HG02870 (cell line): ENCODE measurements at regions not wholly inside any gene's neighbourhood (a gene's known extent, or its start where the extent isn't known, plus 50 kb on each side); places are given as distances from the start of the nearest gene placed in this dataset.

Experiments used
- ATAC-seq: cut with Tn5 transposase; IDR thresholded peaks from one replicate; pipeline ENCODE4 v1.9.1; 2021; ENCODE audit warnings: mild to moderate bottlenecking, moderate library complexity; ENCODE audit not compliant: unreplicated experiment

DNA sequence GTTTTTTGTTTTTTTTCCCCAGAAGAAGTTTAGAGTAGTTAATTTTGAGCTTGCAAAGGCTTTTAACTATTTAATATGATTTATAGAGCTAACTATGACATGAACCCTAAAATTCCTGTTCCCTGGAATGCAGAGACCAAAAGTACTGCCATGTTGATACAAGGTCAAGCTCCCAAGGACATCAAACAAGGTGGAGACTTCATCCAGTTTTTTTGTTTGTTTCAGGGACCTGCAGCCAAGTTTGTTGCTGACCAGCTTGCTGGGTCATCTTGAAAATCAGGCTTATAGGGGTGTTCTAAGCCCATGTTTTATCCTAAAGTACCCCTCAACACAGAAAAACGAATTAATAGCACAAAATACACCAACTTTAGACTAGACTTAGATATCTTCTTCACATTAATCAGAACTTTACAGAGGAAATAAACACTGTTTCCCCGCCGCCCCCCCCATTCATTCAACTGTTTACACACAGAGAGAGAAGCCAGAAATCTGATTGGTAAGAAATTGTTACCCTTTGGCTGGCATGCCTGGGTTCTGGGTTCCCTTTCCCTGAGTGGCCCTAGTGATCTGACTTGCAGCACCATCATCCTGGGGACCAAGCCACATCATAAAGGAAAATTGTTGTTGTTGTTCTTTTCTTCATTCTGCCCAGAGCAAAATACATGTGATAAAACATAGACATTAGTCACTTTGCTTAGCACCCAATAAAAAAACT lies 860.5 kb downstream of the CCSER2 start:
- no peak for ATAC-seq

DNA sequence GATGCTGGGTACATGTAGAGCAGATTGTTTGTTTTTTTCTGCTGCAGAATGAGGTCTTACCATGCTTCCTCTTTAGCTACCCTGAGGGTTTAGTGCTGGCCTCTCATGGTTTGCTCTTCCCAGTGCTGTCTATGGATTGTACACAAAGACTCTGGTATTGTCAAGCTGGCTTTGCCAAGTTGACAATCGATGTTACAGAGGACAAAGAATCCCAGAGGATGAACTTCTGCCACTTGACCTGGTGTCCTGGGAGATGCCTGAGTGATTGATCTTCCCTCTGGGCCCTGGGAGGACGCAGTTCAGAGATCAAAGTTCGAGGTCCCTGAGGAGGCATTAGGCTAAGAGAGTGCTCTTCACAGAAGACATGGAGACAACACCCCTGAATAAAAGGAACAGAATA lies 865.4 kb downstream of the CCSER2 start:
- ATAC-seq, result no peak

DNA sequence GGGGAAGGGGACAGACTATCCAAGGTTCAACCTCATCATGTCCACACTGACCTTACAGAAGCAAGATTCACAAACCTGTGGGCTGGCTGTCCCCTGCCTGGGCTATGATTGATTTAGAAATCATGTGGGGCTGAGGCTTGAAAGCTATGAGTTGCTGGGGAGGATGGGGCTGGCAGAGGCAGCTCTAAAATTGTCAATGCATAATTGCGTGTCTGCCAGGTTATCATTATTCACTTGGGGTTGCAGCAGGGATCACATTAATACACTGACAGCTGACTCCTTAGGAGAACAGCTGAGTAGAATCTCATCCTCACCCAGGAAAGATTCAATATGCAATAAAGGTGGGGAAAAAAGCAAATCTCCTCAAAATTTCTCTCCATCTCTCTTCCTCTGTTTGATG lies 866.3 kb downstream of the CCSER2 start:
- no peak for ATAC-seq

DNA sequence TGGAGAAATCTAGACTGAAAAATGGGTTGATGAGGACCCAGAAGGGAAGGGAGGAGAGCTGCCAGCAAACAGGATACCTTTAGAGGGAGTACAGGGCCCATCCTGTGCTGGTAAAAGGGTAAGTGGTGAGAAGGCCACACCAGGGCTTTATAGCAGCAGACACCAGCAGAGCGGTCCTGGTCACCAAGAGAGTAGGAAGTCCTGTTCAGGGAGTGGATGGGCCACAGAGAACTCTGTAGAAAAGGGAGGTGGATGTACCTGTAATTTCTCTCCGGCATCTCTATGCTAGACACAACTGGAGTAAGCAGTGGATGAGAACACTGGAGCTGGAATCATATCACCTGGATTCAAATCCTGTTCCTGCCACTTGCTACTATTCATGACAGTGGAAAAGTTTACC lies 867.2 kb downstream of the CCSER2 start:
- ATAC-seq, result no peak

DNA sequence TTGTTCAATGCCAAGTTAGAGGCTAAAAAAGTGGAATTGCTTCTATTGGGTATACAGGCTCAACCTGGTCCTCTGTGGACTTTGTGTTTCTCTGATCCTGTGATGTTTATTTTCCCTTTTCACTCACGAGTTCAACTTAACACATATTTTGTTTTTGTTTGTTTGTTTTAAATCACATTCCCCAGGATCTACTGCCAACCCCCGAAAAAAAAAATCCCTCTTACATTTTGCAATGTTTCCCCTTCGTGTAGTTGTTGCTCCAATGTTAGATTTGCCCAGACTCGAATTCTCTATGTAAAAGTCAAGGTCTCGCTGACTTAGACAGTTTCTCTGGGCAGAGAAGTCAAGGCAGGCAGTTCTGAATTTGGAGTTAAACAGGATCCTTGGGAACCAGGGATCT lies 876.4 kb downstream of the CCSER2 start:
- no peak for ATAC-seq

DNA sequence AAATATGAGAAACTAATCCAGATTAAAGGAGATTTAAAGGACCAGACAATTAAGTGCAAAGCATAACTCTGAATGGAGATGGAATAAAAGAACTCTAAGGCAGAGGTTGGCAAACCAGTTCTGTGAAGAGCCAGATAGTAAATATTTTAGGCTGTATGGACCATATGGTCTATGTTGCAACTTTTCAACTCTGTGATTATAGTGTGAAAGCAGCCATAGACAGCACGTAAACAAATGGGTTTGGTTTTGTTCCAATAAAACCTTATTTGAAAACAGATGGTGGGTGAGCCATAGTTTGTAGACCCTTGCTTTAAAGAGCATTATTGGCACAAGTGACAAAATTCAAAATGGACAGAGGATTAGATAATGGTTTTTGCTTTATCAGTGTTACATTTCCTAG lies 884.1 kb downstream of the CCSER2 start:
- ATAC-seq, result no peak

DNA sequence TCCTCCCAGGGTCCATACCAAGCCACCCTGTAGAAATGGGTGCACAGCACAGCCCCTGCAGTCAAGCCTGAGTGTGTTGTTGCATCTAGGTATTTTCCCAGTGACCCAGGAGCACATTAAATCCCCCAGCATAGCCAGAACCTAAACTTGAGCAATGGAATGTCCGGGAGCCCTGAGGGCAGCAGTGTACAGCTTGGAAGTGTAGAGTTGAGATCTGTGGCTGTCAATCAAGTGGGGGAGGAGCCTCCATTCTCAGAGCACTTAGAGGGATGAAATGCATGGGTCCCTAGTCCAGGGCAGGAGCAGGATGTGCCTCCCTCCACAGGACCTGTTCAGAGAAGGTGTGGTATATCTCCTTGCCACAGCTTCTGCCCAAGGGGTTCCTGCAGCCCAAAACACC lies 885.1 kb downstream of the CCSER2 start:
- ATAC-seq, result no peak

DNA sequence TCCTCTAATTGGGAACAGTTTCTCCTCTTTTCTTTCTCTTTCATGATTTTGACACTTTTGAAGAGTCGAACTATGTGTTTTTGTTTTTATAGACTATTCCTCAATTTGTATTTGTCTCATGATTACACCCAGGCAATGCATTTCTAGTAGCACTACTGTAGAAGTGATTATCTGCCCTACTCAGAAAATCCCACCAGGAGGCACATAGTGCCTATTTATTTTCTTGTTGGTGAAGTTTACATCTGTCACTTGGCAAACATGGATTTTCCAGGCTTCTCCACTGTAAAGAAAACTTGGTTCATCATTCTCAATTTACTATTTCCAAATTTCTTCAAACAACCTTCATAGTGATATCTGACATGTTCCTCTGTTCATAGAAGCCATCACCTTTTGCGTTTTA lies 893.9 kb downstream of the CCSER2 start:
- no peak for ATAC-seq

DNA sequence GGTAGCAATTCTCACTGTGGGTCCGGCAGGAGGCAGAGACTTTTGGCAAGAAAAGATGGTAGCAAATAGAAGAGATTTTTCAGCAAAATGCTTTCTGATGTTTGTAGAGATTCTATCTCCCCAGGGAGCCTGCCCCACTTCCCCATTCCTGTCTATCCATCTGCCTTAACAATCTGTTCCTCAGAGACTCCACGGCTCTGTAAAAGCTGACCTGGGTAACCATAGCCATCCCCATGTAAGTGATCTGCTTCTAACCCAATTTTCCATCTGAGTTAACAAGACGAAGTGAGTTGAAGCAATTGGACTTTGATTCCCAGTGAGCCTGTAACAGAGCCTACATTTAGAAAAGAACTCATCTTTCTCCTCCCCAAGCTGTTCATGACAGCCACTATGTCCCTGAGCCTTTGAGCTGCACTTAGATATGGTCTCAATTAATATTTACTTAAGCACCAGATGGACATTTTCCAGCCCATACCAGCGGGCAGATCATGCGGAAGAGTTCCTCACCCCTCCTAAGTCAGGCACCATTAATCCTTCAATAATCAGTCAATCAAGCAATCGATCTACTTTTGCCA lies 896.1 kb downstream of the CCSER2 start:
- no peak for ATAC-seq

DNA sequence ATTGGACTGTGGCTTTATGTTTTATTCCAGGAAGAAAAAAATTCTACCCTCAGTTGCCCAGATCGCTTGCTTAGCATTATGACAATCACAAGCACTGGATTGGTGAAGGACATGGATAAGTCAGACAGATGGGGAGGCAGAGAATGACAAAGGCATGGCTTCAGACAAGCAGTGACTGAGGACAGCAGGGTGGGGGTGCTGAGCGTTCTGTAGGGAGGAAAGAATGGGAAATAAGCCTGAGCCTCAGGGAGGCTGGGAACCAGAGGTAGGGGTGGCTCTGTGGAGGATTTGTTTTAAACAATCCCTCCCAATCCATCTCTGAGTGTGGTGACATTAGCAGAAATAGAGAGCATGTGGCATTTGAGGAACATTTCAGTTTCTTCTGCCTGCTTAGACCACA lies 896.9 kb downstream of the CCSER2 start:
- ATAC-seq, result no peak

DNA sequence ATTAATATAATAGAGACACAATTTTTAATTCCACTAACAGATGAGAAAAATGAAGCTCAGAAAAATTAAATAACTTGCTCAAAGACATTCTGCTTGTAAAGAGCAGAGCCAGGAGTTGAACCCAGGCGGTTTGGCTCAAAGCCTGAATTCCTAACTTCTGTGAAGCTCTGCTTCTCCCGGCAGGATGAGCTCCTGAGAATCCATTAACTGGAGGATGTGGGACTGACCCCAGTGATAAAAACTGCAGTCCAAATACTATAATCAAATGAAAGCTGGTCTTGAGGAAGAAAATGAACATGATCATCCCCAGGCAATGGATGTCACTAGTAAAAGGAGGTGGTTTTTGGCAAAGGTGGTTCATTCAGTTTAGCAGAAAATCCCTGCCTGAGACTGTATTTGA lies 898.2 kb downstream of the CCSER2 start:
- ATAC-seq, result no peak

DNA sequence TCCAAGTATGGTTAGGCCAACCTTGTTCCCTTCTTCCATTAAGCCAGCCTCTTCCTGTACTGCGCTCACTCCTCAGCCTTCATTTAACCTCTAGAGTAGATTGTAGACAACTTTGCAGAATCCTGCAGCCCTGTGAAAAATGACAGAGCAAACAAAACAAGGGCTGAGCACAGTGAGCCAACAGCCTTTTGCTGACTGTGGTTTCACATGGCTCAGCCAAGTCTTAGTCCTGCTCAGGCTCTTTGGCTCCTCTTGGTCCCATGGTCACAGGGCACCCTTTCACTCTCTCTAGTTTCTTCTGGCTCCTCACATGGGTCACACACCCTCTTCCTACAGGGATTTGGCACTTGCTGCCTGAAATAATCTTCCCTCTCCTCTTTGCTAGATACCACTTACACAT lies 900.3 kb downstream of the CCSER2 start:
- no peak for ATAC-seq

DNA sequence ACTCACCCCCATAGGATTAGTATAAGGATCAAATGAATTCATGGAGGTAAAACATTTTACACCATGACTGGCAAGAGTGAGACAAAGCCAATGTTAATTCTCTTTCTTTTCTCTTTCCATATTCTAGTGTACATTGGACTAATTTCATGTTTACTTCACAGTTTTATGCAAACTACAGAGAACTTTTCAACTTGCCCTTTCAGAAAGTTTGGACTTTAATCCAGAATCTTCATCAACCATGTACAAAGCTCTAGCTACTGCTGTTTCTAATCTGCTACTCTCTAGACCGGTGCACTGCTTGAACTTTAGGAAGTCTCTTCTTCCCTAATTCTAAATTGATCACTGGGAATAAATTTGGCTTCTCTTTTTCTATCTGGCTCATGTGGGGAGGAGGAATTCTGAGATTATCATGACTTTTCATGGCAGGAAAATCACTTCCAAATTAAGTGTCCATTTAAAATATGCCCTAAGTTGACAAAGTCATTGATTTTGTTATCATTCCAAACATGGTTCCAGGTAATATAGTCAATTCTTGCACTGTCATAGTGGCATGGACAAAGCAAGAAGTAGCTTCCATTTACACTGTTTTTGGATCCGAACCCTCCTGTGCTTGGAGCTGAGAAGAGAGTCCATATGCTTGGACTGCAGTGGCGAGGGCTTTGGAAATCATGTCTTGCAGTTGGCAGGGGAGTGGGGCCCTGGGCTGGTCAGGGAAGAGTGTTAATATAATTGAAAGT lies 903.3 kb downstream of the CCSER2 start:
- no peak for ATAC-seq

DNA sequence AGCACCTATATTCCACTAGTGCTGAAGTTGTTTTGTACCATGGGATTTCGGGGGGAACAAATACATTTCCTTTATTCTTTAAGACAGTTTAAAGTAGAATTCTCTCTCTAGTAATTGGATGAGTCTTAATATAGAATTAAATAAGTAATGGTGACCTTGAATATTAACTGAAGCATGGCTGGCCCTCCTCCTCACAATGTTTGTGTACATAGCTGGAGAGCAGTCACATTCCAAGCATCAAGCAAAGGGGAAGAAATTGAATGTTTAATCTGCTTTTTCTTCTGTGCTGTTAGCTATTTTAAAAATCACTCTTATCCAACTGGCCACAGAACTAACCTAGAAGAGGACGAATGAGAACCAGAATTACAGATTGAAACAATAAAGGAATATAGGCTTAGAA lies 906.9 kb downstream of the CCSER2 start:
- no peak for ATAC-seq

DNA sequence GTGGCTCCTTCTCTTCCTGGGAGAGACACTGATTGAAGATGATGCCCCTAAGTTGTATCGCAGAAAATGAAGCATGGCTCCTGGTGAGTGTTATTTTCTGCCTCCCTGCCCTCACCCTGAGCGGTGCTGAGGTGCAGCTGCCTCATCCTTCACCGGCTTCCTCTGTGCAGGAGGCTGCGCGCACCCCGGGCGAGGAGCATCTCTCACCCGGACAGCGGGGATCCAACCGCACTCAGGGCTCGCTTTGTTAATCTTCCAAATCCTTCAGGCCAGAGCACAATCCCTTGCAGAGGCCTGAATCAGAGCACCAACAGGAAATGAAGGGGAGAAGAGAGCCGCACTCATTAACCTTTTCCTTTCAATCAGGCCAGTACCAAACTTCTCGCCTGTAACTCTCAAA lies 910.3 kb downstream of the CCSER2 start:
- no peak for ATAC-seq

DNA sequence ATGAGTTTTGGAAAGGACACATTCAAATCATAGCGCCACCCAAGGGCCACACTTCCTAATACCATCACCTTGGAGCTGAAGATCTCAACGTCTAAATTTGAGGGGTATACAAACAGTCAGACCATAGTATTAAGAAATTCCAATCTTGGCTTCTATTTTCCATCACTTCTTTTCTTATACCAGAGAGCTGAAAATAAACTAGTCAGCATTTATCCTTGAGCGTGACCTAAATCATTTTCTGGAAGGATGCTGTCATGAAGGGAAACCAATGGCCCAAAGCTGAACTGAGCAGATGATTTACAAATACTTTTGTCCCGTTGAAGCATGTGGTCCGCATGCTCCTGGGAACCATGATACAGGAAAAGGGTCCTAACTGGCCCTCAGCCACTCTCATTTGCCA lies 921.9 kb downstream of the CCSER2 start:
- ATAC-seq, result no peak

DNA sequence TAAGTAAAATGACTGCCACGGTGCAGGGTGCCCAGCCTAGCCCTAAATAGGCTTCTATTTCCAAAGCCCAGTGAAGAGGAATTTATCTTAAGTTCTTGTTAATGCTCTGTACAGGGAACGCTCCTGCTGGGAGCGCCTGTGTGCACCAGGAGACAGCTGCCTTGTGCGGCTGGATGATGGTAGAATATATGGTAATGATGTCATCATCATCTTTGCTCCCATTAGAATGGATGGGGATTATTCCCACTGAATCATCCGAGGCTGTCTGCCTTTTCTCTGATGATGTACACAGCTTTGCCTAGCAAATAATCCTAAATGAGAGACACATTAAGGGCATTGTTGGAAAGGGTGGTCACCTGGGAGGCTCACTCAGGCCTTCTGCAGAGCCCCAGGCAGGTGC lies 928.1 kb downstream of the CCSER2 start:
- no peak for ATAC-seq

DNA sequence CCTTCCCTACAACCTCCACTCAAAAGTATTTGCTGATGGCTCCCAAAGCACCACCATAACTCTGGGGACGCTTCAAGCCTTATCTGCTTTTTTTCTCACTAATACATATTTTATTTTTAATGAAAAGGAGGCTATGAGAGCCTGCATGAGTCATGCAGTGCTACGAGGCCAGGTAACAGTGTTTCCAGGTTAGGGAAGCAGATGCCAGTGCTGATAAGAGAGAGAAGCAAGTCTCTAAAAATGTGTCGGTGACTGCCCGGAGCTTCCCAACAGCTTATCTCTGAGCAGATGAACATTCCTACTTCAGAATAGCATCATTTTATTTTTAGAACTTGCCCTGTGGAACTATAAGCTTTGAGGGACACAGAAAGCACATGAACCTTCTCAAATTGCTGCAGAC lies 931.5 kb downstream of the CCSER2 start:
- no peak for ATAC-seq

DNA sequence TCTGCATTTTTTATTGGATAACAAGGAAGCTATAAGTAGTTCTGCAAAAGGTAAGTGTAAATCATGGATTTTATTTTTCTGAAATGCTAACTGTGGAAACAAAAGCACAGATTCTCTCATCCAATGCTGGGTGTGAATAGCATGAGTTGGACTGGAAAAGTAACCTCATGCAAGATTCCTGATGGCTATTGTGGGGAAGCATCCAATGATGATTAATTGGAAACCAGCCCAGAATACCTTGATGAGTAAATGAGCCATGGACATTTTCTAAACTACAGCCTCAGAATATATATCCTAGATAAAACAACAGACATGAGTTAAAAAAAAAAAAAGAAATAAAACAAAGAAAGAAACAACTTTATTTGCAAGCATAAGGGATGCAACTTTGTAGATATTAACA lies 934.6 kb downstream of the CCSER2 start:
- no peak for ATAC-seq

DNA sequence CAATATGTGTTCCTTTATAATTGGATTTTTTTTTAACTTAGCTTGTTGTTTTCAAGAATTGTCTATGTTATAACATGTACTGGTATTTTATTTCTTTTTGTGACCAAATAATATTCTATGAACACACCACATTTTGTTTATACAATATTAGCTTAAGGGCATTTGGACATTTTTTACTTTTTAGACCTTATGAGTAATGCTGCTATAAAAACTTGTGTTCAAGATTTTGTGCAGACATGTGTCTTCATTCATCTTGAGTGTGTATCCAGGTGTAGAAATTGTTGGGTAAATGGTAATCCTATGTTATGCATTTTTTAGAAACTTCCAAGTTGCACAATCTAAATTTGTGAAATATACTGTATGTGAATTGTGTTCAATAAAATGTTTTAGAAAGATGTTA lies 936.7 kb downstream of the CCSER2 start:
- ATAC-seq, result no peak

DNA sequence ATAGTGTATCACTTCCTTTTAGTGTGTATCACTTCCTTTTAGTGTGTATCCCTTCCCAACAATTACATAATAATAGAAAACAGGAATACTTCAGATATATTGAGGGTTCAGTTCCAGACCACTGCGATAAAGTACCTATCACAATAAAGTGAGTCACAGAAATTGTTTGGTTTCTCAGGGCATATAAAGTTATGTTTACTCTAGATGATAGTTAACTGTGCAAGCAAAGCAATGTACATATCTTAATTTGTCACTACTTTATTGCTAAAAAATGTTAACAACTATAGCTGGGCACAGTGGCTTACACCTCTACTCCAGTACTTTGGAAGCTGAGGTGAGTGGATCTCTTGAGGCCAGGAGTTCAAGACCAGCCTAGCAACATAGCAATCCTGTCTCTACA lies 938.4 kb downstream of the CCSER2 start:
- no peak for ATAC-seq

DNA sequence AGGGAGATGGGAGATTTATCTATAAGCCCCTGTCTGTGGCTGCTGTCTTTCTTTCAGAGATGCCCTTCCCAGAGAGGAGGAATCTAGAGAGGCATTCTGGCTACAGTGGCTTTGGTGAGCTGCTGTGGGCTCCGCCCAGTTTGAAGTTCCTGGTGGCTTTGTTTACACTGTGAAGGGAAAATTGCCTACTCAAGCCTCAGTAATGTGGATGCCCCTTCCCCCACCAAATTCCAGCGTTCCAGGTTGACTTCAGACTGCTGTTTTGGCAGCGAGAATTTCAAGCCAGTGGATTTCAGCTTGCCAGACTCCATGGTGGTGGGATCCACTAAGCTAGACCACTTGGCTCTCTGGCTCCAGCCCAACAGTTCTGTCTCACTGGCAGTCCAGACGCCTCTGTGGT lies 951.6 kb downstream of the CCSER2 start:
- no peak for ATAC-seq
